ENCODE measurements at regions not wholly inside any gene's neighbourhood (a gene's known extent, or its start where the extent isn't known, plus 50 kb on each side); places are given as distances from the start of the nearest gene placed in this dataset.

GRCh38 chr3:74847093-74847492 lies 232.6 kb upstream of the CNTN3 start:
- H3K27me3 ChIP-seq (ENCODE audit: insufficient read depth, low read depth) = no peaks in the 10 kb centered on the region
- no peak overlapping the region for H2AFZ ChIP-seq (ENCODE audit: low read depth)
- H4K20me1 ChIP-seq (ENCODE audit: insufficient read depth) = no peaks in the 10 kb centered on the region
- no peaks in the 10 kb centered on the region for H3K36me3 ChIP-seq (ENCODE audit: insufficient read depth)
- no peak overlapping the region for H3K4me3 ChIP-seq (IDR thresholded peaks at IDR 0.05; ENCODE audit: insufficient read depth, low read depth, low read length)
- H3K79me2 ChIP-seq (ENCODE audit: insufficient read depth, low read depth) = no peaks in the 10 kb centered on the region
- TF ChIP-seq CTCF (conservative IDR thresholded peaks at IDR 0.05; ENCODE audit: low read depth, low read length) = no peak
- H3K4me2 ChIP-seq = no peak overlapping the region
- H3K9ac ChIP-seq = no peak overlapping the region
- H3K27ac ChIP-seq = no peak overlapping the region
- H3K4me1 ChIP-seq (ENCODE audit: low read depth, poor library complexity, severe bottlenecking) = no peaks in the 10 kb centered on the region

GRCh38 chr3:74845081-74845480 lies 230.6 kb upstream of the CNTN3 start:
- H3K9ac ChIP-seq = no peak overlapping the region
- no peaks in the 10 kb centered on the region for H3K27me3 ChIP-seq (ENCODE audit: insufficient read depth, low read depth)
- H3K36me3 ChIP-seq (ENCODE audit: insufficient read depth) = no peaks in the 10 kb centered on the region
- no peak overlapping the region for H2AFZ ChIP-seq (ENCODE audit: low read depth)
- H3K4me2 ChIP-seq = no peak overlapping the region
- H3K27ac ChIP-seq = no peak overlapping the region
- no peaks in the 10 kb centered on the region for H3K79me2 ChIP-seq (ENCODE audit: insufficient read depth, low read depth)
- no peak for TF ChIP-seq CTCF (conservative IDR thresholded peaks at IDR 0.05; ENCODE audit: low read depth, low read length)
- H3K4me3 ChIP-seq (IDR thresholded peaks at IDR 0.05; ENCODE audit: insufficient read depth, low read depth, low read length) = no peak overlapping the region
- no peaks in the 10 kb centered on the region for H3K4me1 ChIP-seq (ENCODE audit: low read depth, poor library complexity, severe bottlenecking)
- H4K20me1 ChIP-seq (ENCODE audit: insufficient read depth) = no peaks in the 10 kb centered on the region

GRCh38 chr3:74844428-74844827 lies 230.0 kb upstream of the CNTN3 start:
- TF ChIP-seq CTCF (conservative IDR thresholded peaks at IDR 0.05; ENCODE audit: low read depth, low read length) = no peak

GRCh38 chr3:74842649-74843048 lies 228.2 kb upstream of the CNTN3 start:
- no peak overlapping the region for H3K4me2 ChIP-seq
- no peaks in the 10 kb centered on the region for H3K27me3 ChIP-seq (ENCODE audit: insufficient read depth, low read depth)
- H4K20me1 ChIP-seq (ENCODE audit: insufficient read depth) = no peaks in the 10 kb centered on the region
- H3K4me1 ChIP-seq (ENCODE audit: low read depth, poor library complexity, severe bottlenecking) = no peaks in the 10 kb centered on the region
- H3K36me3 ChIP-seq (ENCODE audit: insufficient read depth) = no peaks in the 10 kb centered on the region
- H2AFZ ChIP-seq (ENCODE audit: low read depth) = no peak overlapping the region
- no peaks in the 10 kb centered on the region for H3K79me2 ChIP-seq (ENCODE audit: insufficient read depth, low read depth)
- no peak overlapping the region for H3K4me3 ChIP-seq (IDR thresholded peaks at IDR 0.05; ENCODE audit: insufficient read depth, low read depth, low read length)
- TF ChIP-seq CTCF (conservative IDR thresholded peaks at IDR 0.05; ENCODE audit: low read depth, low read length) = no peak
- no peak overlapping the region for H3K9ac ChIP-seq
- no peak overlapping the region for H3K27ac ChIP-seq

More at GRCh38 chr3:74844428-74844827, 230.0 kb upstream of the CNTN3 start:
- Histone ChIP-seq H3K79me2 (ENCODE audit: insufficient read depth, low read depth) (no peaks in the 10 kb centered on the region), H3K27me3 (ENCODE audit: insufficient read depth, low read depth) (no peaks in the 10 kb centered on the region), H3K4me1 (ENCODE audit: low read depth, poor library complexity, severe bottlenecking) (no peaks in the 10 kb centered on the region), H3K4me2 (no peak overlapping the region), H3K9ac (no peak overlapping the region), H2AFZ (ENCODE audit: low read depth) (no peak overlapping the region), H3K4me3 (IDR thresholded peaks at IDR 0.05; ENCODE audit: insufficient read depth, low read depth, low read length) (no peak overlapping the region), H3K27ac (no peak overlapping the region), H3K36me3 (ENCODE audit: insufficient read depth) (no peaks in the 10 kb centered on the region), H4K20me1 (ENCODE audit: insufficient read depth) (no peaks in the 10 kb centered on the region)
